ENCODE measurements at regions not wholly inside any gene's neighbourhood (a gene's known extent, or its start where the extent isn't known, plus 50 kb on each side); places are given as distances from the start of the nearest gene placed in this dataset.
"Not testable (repeated sequence)": the region's sequence is repeated elsewhere in the genome, so short reads cannot be mapped to it uniquely, and the experiment has no call there.

GRCh38 chr5:27158171-27158570, 119.8 kb upstream of the CDH9 start:
- no peak for DNase-seq

- DNase-seq, result no peak
Measured at GRCh38 chr5:27144456-27144855, 106.1 kb upstream of the CDH9 start.

GRCh38 chr5:27140831-27141230, 102.4 kb upstream of the CDH9 start:
- DNase-seq, result no peak

GRCh38 chr5:27130587-27130986, 92.2 kb upstream of the CDH9 start:
- DNase-seq, result no peak

GRCh38 chr5:27129926-27130325, 91.5 kb upstream of the CDH9 start:
- DNase-seq, result no peak

- no peak for DNase-seq
Measured at GRCh38 chr5:27125856-27126255, 87.5 kb upstream of the CDH9 start.

- DNase-seq, result no peak
Measured at GRCh38 chr5:27124590-27124989, 86.2 kb upstream of the CDH9 start.

- DNase-seq, result not testable (repeated sequence)
Measured at GRCh38 chr5:27119736-27120321, 81.4 kb upstream of the CDH9 start.

- DNase-seq, result no peak
Measured at GRCh38 chr5:27103486-27103885, 65.1 kb upstream of the CDH9 start.

- not testable (repeated sequence) for DNase-seq
Measured at GRCh38 chr5:27095761-27096160, 57.4 kb upstream of the CDH9 start.

- no peak for DNase-seq
Measured at GRCh38 chr5:27093279-27093678, 54.9 kb upstream of the CDH9 start.

GRCh38 chr5:27091858-27092257, 53.5 kb upstream of the CDH9 start:
- no peak for DNase-seq

GRCh38 chr5:27088822-27089221, 50.4 kb upstream of the CDH9 start:
- DNase-seq, result not testable (repeated sequence)
